ENCODE measurements at regions not wholly inside any gene's neighbourhood (a gene's known extent, or its start where the extent isn't known, plus 50 kb on each side); places are given as distances from the start of the nearest gene placed in this dataset.

GRCh38 chr6:92496527-92496926 lies 922.8 kb downstream of the EPHA7 start:
- TF ChIP-seq, protein P1, sequence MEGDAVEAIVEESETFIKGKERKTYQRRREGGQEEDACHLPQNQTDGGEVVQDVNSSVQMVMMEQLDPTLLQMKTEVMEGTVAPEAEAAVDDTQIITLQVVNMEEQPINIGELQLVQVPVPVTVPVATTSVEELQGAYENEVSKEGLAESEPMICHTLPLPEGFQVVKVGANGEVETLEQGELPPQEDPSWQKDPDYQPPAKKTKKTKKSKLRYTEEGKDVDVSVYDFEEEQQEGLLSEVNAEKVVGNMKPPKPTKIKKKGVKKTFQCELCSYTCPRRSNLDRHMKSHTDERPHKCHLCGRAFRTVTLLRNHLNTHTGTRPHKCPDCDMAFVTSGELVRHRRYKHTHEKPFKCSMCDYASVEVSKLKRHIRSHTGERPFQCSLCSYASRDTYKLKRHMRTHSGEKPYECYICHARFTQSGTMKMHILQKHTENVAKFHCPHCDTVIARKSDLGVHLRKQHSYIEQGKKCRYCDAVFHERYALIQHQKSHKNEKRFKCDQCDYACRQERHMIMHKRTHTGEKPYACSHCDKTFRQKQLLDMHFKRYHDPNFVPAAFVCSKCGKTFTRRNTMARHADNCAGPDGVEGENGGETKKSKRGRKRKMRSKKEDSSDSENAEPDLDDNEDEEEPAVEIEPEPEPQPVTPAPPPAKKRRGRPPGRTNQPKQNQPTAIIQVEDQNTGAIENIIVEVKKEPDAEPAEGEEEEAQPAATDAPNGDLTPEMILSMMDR (optimal IDR thresholded peaks at IDR 0.05 in 1 of 3, IDR thresholded peaks at IDR 0.05 in 1 of 3, conservative IDR thresholded peaks at IDR 0.05 in 1 of 3; ENCODE audit: extremely low read depth in 1 of 3, insufficient read depth in 2 of 3, low read length in 3 of 3) = no peak
- TF ChIP-seq EZH2 (IDR thresholded peaks at IDR 0.05; ENCODE audit: low read length) = no peak

Data from keratinocyte (primary cell).